Panc1 (cell line): ENCODE measurements at regions not wholly inside any gene's neighbourhood (a gene's known extent, or its start where the extent isn't known, plus 50 kb on each side); places are given as distances from the start of the nearest gene placed in this dataset.

Experiments used
- CTCF ChIP-seq: fragments of 450-650 bp; IDR thresholded peaks from 2 replicates; pipeline ENCODE4 v1.5.1; 2017; ENCODE audit warnings: mild to moderate bottlenecking
- POLR2AphosphoS5 ChIP-seq: IDR thresholded peaks from 2 replicates; pipeline ENCODE4 v1.6.1; 2012; ENCODE audit warnings: mild to moderate bottlenecking, low read depth, low read length, moderate library complexity
- SIN3A ChIP-seq: IDR thresholded peaks from 2 replicates; pipeline ENCODE4 v1.6.1; 2012; ENCODE audit warnings: low read depth, mild to moderate bottlenecking, low read length, moderate library complexity, borderline replicate concordance; ENCODE audit not compliant: insufficient read depth
- TCF7L2 ChIP-seq: IDR thresholded peaks from 2 replicates; pipeline ENCODE4 v1.6.1; 2011; ENCODE audit warnings: mild to moderate bottlenecking, low read depth, low read length, inconsistent platforms
- TF ChIP-seq, protein P1 (sequence below), 2 experiments: IDR thresholded peaks; 2 replicates each; pipeline ENCODE4 v1.6.1; 2011 to 2012; ENCODE audit warnings: low read depth in 2 of 2, control low read depth in 1 of 2, low read length in 1 of 2, mild to moderate bottlenecking in 1 of 2, moderate library complexity in 1 of 2; ENCODE audit not compliant: insufficient read depth in 1 of 2

- TF ChIP-seq CTCF (no peak), POLR2AphosphoS5 (no peak), SIN3A (no peak), TCF7L2 (no peak)
- TF ChIP-seq, protein P1, sequence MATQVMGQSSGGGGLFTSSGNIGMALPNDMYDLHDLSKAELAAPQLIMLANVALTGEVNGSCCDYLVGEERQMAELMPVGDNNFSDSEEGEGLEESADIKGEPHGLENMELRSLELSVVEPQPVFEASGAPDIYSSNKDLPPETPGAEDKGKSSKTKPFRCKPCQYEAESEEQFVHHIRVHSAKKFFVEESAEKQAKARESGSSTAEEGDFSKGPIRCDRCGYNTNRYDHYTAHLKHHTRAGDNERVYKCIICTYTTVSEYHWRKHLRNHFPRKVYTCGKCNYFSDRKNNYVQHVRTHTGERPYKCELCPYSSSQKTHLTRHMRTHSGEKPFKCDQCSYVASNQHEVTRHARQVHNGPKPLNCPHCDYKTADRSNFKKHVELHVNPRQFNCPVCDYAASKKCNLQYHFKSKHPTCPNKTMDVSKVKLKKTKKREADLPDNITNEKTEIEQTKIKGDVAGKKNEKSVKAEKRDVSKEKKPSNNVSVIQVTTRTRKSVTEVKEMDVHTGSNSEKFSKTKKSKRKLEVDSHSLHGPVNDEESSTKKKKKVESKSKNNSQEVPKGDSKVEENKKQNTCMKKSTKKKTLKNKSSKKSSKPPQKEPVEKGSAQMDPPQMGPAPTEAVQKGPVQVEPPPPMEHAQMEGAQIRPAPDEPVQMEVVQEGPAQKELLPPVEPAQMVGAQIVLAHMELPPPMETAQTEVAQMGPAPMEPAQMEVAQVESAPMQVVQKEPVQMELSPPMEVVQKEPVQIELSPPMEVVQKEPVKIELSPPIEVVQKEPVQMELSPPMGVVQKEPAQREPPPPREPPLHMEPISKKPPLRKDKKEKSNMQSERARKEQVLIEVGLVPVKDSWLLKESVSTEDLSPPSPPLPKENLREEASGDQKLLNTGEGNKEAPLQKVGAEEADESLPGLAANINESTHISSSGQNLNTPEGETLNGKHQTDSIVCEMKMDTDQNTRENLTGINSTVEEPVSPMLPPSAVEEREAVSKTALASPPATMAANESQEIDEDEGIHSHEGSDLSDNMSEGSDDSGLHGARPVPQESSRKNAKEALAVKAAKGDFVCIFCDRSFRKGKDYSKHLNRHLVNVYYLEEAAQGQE (IDR thresholded peaks at IDR 0.05; ENCODE audit: insufficient read depth in 1 of 2, low read depth in 2 of 2, low read length in 1 of 2), result no peak
Measured at GRCh38 chr18:35776473-35776872, 194.9 kb downstream of the GALNT1 start.
